SW480 (cell line): ENCODE measurements at regions not wholly inside any gene's neighbourhood (a gene's known extent, or its start where the extent isn't known, plus 50 kb on each side); places are given as distances from the start of the nearest gene placed in this dataset.
"Not testable (repeated sequence)": the region's sequence is repeated elsewhere in the genome, so short reads cannot be mapped to it uniquely, and the experiment has no call there.

Experiments used
- DNase-seq: peaks from one replicate; pipeline ENCODE4 v3.0.0-alpha.2; 2016; ENCODE audit warnings: low spot score

DNA sequence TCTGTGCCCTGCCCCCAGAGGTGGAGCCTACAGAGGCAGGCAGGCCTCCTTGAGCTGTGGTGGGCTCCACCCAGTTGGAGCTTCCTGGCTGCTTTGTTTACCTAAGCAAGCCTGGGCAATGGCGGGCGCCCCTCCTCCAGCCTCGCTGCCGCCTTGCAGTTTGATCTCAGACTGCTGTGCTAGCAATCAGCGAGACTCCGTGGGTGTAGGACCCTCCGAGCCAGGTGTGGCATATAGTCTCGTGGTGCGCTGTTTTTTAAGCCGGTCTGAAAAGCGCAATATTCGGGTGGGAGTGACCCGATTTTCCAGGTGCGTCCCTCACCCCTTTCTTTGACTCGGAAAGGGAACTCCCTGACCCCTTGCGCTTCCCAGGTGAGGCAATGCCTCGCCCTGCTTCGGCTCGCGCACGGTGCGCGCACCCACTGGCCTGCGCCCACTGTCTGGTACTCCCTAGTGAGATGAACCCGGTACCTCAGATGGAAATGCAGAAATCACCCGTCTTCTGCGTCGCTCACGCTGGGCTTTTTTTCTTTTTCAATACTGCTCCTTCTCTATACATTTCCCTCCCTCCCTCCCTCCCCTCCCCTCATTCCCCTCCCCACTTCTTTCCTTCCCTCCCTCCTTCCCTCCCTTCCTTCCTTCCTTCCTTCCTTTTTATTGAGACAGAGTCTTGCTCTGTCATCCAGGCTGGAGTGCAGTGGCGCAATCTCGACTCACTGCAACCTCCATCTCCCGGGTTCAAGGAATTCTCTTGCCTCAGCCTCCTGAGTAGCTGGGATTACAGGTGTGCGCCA, 197.1 kb upstream of the TBL1XR1 start:
- not testable (repeated sequence) for DNase-seq

DNA sequence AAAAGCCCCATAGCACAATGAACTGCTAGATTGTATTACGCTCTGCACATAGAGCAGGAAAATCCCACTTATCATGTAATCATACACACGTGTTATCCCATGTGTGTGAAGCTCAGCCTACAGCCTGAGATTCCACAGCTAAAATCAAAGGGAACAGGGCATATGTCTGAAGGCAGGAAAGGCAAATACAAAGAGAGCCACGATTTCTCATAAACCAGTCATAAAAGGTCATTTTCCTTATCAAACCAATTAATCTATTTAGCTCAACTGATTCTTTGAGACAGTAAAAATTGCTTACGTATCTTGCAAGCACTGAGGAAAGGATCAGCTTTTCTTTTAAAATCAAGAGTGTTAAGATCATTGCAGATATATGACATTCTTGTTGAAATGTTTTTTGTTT, 199.5 kb upstream of the TBL1XR1 start:
- DNase-seq, result no peak

DNA sequence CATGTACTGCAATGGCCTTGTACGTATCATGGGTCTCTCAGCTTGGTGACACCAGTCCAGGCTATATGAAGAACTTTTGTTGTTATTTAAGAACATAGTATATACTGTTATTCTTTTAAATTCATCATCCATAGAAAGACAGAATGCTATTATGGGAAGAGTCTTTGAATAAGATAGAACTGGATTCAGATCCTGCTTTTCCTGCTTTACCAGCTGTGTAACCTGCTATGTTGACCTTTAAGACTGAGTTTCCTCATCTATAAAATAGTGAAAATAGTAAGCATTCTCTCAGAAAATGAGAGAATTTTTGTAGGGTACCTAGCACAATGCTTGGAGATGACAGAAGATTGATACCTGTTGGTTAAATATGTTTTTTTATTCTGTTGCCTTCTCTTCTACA, 204.1 kb upstream of the TBL1XR1 start:
- DNase-seq, result no peak

DNA sequence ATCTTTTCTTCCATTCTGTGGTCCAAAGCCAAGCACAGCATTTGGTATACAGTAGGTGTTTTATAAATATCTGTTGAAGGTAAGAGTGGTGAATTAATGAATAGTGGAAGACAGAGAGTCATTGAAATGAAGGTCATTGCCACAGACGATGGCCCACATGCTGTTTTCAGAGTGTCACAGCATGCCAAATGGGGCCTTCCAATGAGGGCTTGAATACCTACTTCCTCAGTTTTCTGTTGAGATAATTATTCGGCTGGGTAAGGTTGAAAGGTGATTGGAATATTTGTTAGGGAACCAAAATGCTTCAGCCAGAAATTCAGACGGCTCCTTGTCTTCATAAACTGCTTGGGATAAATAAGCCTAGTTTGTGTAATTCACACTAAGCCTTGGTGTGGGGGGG, 205.3 kb upstream of the TBL1XR1 start:
- no peak for DNase-seq

DNA sequence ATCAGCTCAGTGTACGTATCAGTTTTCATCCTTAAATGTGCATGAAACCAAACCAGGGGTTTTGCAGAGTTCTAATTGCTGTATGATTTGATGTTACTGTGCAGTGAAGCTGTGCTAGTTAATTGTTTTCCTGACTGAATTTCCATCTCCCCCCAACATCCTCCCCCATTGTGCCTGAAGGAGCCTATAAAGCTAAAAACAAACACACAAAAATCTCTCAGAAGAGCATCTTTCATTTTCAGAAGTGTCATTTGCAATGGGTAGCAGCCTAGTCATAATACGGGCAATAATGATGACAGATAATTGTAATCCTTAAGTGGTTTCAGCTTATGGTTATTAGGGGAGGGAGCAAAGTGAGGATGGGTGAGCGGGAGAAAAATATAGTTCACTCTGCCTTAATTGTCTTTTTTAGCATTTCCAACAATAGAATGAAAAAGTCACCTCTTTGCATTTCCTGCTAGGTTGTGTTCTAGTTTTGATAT, 207.9 kb upstream of the TBL1XR1 start:
- no peak for DNase-seq

DNA sequence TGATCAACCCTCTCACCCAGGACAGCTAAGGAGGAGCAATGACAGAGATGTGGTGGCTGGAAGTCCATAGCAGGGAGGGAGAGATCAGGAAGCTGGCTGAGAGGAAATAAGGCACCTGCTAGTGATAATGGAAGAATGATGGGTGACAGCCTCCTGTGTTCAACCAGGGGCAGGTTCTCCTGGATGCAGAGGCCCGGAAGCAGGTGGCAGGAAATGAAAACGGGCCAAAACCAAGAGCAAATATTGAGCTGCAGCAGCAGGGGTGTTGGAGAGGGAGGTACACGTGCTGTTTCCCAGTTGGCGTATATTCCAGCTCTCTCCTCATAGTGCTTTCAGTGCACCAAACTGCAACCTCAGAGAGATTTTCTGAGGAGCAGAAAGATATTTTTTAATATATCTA, 213.4 kb upstream of the TBL1XR1 start:
- no peak for DNase-seq

DNA sequence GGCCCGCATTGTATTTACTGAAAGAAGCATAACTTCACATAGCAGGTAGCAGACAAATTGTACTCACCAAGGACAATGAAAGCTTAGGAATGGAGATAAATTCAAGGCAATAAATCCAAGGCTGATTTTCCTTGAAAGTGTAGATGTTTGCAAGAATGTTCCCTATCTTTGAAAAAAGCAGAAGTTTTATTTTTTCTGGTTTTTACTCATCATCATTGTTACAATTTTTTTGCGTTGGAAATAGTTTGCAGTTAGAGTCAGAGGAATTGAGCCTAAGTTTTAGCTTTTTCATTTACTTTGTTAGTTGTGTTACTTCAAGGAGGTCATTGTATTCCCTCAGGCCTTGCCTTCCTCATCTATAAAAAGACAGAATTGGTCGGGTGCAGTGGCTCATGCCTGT, 213.9 kb upstream of the TBL1XR1 start:
- no peak for DNase-seq

DNA sequence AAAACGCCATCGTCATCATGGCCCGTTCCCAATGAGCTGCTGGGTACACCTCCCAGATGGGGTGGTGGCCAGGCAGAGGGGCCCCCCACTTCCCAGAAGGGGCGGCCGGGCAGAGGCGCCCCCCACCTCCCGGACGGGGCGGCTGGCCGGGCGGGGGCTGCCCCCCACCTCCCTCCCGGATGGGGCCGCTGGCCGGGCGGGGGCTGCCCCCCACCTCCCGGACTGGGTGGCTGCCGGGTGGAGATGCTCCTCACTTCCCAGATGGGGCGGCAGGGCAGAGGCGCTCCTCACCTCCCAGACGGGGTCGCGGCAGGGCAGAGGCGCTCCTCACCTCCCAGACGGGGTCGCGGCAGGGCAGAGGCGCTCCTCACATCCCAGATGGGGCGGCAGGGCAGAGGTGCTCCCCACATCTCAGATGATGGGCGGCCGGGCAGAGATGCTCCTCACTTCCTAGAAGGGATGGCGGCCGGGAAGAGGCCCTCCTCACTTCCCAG, 215.4 kb upstream of the TBL1XR1 start:
- DNase-seq, result not testable (repeated sequence)

DNA sequence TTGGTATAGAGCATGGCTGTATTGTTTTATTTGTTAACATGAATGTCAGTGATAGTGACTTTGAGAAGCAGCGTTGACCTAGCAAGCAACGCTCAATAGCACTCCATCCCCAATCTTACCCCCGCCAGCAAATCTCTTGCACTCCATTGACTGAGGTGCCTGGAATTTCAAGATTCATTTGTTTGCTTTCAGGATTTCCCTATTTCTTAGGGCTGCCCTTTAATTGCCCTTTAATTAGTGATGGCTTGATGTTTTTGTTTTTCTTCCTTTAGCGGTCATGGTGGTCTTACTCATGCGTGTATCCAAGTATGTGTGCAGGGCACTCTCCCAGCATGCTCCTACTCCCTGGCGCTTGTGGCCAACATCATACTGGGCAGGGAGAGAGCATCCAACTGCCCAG, 216.8 kb upstream of the TBL1XR1 start:
- DNase-seq, result no peak

DNA sequence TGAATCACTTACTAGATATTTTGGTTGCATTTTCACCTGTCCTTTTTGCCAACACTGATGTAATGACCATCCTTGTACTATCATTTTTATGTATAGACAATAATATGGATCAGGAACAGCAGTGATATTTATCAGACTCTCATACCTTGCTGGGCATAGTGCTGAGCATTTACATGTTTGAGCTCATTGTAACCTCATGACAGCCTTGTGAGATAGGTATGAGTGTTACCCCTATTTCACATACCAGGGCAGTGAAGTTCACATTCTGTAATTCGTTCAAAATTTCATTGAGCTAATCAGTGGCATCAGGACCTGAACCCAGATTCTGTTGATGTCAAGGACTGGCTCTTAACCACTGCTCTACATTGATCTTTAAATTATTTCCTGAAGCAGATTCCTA, 221.5 kb upstream of the TBL1XR1 start:
- DNase-seq, result no peak

DNA sequence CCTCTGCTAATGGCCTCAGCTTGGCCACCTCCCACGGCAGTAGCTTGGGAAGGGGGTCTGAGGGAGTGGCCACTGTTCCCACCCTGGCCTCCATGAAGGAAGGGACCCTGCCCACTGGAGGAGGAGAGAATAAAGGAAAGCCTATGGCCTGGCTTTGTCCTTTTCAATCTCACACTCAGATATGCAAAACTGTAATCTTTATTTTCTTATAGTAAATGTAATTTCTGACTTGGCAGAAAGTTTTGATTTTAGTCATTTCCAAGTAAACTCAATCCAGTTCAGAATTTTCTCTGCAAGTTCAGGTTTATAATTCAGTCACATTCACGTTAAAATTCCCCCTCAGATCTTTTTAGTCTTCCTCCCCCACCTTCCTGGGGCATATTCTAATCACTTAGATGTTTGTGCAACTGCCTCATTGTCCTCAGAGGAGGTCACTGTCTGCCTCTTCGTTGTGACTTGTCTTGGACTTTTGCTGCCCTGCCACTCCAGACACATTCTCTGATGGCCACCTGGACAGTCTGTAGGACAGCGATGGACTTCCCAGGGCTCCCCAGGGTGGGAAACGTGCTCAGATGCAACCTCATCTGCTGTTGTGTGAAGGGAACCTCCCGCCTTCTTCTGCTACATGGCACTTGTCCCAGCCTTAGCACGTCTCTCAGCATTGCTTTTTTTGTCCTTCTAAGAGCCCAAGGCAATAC, 222.8 kb upstream of the TBL1XR1 start:
- no peak for DNase-seq

DNA sequence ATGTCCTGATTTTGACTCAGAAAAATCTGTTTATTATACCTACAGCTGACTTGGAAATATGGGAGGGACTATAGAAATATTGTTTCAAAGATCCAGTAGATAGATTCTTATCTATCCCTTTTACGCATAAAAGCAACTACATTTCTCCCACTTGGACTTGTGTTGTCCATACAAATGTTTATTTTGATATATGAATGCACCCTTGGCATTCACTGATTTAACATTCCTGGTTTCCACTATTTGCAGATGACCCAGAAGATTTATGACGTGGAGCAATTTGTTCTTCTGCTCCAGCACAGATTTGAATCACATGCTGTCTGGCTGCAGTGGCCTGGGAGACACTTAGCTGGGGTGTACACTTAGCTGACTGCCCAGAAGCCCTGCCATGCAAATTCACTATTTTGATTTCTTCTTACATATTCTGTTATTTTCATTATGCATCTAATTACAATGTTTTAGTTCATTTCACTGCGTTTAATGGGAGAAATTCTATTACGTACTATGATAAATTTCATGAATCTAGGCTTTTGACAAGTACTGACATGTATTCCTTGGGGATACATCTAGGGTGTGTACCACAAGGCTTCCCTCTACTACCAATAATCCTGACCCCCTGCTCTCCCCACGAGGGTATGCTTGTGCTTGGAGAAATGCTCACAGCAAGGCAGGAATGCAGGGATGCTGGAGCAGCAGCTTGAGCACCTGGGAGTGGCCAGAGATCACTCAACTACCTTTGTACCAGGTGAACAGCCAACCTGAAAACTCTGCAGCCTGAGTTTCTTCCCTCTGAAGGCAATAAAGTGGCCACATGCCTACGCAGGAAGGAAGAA, 223.6 kb upstream of the TBL1XR1 start:
- no peak for DNase-seq

DNA sequence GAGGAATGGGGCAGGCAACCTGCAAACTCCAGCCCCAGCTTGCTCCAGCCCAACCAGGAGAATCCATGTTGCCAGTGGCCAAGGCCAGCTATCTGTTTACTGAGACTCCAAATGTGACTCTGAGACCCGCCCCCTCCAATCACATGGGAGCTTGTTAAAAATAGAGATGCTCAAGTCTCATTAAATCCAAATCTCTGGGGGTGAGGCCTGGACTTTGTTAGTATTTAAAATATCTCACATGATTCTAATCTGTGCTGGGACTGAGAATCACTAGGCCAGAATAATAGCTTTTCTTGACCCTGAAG, 224.2 kb upstream of the TBL1XR1 start:
- DNase-seq, result no peak

DNA sequence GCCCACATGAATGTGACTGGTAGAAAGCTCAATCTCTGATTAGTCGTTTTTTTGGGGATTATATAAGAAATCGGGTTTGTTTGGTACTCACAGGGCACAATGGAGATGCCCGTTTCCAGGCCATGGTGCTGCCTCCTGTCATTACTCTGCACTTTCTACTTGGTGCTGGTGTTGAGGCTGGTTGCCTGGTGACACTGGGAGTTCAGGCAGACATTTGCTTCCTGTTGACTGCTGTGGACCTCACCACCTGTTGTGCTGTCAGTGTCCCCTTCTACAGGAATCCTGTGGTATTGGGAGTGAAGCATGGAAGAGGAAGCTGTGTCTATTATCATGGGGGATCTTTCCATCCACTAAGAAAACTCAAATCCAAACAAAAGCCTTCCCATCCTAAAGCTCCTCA, 227.2 kb upstream of the TBL1XR1 start:
- no peak for DNase-seq

DNA sequence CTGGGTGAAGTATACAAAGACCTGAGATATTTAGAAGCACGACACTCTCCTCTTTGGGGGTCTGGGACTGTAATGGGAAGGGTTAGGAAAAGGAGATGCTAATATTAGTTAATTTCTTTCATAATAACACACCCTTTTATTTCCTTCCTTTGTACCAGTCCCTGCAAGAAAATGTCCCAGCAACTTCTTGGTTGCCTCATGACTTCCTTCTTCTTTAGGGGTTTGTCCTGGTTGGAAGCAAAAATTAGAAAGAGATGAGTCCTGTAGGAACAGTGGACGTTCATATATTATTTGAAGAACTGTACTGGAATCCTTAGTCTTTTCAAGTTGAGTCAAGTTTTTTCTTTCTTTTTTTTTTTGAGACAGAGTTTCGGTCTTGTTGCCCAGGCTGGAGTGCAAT, 227.8 kb upstream of the TBL1XR1 start:
- DNase-seq, result no peak

DNA sequence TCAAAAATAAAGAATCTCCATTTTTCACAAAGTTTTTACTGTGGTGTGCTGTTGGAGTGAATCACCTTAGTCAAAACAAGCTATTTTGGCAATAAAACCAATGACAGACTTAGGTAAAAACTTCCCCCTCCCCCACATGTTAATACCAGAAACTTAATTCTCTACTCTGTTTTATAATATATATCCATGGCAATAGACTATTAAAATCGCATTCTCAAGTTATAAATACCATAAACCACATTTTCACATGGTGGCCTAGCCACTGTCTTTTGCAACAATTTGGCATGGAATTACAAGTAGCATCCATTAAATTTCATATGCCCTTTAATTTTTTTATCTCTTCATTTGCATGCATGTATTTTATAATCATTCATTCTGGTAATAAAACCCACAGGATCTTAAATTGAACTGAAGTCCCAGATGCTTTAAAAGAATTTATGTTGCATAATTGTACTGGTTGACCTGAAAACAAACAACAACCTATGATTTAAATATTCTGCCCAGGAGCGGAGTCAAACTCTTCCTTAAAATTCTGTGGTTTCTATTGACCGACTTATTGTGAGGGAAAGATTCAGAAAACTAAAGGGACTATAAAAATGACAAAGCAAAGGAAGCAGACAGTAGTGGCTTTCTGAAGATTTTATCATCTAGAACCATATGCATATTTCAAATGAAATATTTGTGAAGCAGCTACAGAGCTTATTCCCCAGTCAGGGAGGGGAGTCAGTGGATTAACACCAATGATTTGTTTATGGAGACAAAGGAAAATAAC, 229.0 kb upstream of the TBL1XR1 start:
- DNase-seq, result no peak

DNA sequence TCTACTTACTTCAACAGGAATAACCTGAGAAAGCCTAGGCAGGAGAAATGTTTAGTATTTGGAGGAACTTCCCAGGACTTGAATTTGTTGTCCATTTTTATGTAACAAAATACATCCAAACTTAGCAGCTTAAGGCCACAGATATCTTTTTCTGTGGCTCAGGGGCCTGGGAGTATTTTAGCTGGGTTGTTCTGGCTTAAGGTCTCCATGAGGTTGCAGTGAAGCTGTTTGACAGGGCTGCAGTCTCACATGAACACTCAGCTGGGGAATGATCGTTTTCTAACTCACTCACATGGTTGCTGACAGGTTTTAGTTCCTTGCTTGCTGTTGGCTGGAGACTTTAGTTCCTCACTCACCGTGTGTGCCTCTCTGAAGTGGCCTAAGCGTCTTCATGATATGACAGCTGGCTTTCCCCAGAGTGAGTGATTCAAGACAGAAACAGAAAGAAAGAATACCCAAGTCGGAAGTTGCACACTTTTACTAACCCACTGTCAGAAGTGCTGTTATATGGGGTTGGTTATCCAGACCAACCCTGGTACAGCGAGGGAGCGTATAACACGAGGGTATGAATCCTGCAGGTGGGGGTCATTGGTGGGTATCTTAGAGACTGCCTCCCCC, 229.7 kb upstream of the TBL1XR1 start:
- DNase-seq, result no peak

DNA sequence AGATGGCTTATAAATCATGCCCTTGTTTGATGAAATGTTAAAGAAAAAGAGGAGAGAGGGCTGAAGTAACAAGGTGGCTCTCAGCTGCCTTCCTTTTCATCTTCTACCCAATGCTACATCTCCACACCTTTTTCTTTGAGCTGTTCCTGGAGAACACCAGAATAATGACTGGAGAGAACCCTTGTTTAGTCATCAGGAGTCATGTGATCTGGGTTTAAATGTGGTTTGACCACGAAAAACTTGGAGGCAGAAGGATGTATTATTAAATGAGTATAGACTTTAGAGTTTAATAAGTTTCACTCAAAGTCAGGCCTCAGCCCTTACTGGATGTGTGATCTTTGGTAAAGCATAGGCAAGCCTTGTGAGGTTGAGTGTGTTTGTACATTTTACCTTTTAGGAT, 230.3 kb upstream of the TBL1XR1 start:
- DNase-seq, result peak; percentile 33

DNA sequence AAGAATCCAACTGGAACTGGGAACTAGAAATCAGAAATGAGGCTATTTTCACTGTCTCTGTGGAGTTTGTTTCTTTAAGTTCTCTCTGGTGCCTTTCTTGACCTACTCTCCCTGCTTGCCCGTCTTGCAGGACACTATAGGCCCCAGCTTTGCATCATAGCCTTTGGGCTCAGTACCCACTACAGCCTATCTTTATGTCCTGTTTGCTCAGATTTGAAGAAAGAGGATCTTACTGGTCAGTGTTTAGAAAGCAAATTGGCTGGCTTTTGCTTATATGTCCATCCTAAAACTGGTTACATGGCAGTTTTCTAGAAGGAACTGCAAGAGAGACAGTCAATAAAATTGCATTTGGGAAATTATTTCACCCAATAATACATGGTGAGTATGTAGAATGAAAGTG, 231.8 kb upstream of the TBL1XR1 start:
- no peak for DNase-seq

DNA sequence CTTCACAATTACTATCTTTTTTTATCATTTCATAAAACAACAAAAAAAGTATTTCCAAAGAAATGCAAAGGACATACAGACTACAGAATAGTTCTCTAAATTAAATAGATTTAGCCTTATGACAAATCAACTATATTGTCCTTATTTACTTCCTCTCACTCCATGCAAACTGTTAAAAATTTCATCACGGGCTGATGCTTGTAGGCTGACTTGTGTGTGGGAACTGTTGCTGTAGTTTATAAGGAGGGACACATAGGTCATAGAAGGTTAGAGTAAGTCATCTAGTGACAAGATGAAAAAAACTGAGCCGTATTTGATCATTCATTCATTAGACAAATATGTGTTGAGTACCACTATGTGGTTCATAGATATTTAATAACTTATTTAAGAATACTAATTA, 232.5 kb upstream of the TBL1XR1 start:
- DNase-seq, result no peak

DNA sequence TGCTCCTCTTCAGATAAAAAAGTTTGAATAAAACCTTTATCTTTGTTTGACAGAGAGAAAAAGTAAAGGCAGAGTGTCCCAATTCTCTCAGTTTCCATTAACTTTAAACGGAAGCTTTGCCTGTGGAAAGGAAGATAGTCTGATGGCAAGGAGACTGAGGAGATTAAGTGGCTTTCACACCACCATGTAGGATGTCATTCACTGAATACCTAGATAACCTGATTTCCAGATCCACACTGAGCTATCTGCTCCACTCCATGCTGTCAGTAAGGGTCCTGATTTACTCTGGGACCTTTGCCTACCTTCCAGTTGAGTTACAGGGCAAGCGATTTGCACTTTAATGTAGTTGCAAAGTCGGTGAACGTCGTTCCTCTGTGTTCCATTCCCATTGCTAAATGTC, 233.4 kb upstream of the TBL1XR1 start:
- DNase-seq, result no peak
